SK-N-SH treated with all-trans-retinoic acid at 6 μM for 48 hours (cell line): ENCODE measurements at regions not wholly inside any gene's neighbourhood (a gene's known extent, or its start where the extent isn't known, plus 50 kb on each side); places are given as distances from the start of the nearest gene placed in this dataset.

Experiments used
- CREB5 ChIP-seq: fragments of 250-450 bp; sonication (Bioruptor Pico); IDR thresholded peaks from 2 replicates; pipeline ENCODE4 v1.5.1; 2020; ENCODE audit warnings: low read depth, mild to moderate bottlenecking, moderate library complexity
- ZFP30 ChIP-seq: fragments of 450-650 bp; formaldehyde crosslinking; IDR thresholded peaks from 2 replicates; pipeline ENCODE4 v1.5.0; 2022; ENCODE audit warnings: mild to moderate bottlenecking, moderate library complexity

- TF ChIP-seq CREB5 (no peak), ZFP30 (CRISPR knock-in tag) (no peak)
Observed at GRCh38 chr15:62779036-62779770, 263.3 kb upstream of the TPM1 start.
